Heart left ventricle (tissue), 13 donors: ENCODE measurements at regions not wholly inside any gene's neighbourhood (a gene's known extent, or its start where the extent isn't known, plus 50 kb on each side); places are given as distances from the start of the nearest gene placed in this dataset.

Experiments used
- POLR2A ChIP-seq, 2 donors: fragments of 450-650 bp; IDR thresholded peaks; one replicate each; pipeline ENCODE4 v1.6.1; 2017; ENCODE audit warnings: antibody characterized with exemption in 2 of 2, mild to moderate bottlenecking in 2 of 2, moderate library complexity in 2 of 2
- TF ChIP-seq, protein P1 (sequence below), 12 donors: fragments of 200-600 bp; sonication (generic) in 4 of 12; IDR thresholded peaks; one replicate each; pipeline versions ENCODE4 v1.5.0 to v1.8.0; 2018 to 2022; ENCODE audit warnings: antibody characterized with exemption in 12 of 12, mild to moderate bottlenecking in 5 of 12
- donor health status: ischemic (EF 13 %, LVEDD 7.1; RV severe dilation, severe dysfunction).
- donor health status: DM: no; HTN: yes; CAD: no.
- donor health status: DM: no; HTN: no; CAD: no.
- donor health status: ischemic (EF 25% LVEDD 6.9; RV normal size, moderate dysfunction).
- donor health status: ischemic (EF 25% LVEDD 5.7; RV mildly dilated, moderate dysfunction).
- donor health status: ischemic (EF 35%, LVEDD 5.7; RV mildly dilated, moderate dysfunction).
- donor health status: nonischemic (EF 11% LVEDD 7.7; RV severe dilation, severe dysfunction).
- donor health status: DM: yes; HTN: yes; CAD: no.
- donor health status: PGD.
- donor health status: ischemic (EF 29% LVEDD 5.4; RV normal size, mild dysfunction).
- donor health status: nonischemic (EF 23%, LVEDD 6.1; RV moderate dilation, normal function).

DNA sequence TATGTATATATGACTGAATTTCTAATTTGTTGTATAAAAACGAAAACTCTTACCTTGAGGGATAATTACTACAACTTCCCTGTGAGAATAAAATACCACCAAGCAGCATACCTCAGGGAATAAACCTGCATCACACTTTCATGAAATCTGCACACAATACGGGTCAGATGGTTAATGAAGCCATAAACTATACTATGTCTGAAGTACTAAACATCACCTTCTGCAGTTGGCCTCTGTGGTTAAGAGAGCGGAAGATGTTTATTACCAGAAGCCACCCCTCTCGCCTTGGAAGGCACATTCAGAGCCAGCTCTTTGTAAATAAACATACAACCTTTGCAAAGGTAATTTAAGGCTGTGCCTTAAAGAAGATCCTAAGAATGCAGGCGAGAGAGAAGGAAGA lies 462.1 kb upstream of the NR2F2 start:
- TF ChIP-seq, protein P1, sequence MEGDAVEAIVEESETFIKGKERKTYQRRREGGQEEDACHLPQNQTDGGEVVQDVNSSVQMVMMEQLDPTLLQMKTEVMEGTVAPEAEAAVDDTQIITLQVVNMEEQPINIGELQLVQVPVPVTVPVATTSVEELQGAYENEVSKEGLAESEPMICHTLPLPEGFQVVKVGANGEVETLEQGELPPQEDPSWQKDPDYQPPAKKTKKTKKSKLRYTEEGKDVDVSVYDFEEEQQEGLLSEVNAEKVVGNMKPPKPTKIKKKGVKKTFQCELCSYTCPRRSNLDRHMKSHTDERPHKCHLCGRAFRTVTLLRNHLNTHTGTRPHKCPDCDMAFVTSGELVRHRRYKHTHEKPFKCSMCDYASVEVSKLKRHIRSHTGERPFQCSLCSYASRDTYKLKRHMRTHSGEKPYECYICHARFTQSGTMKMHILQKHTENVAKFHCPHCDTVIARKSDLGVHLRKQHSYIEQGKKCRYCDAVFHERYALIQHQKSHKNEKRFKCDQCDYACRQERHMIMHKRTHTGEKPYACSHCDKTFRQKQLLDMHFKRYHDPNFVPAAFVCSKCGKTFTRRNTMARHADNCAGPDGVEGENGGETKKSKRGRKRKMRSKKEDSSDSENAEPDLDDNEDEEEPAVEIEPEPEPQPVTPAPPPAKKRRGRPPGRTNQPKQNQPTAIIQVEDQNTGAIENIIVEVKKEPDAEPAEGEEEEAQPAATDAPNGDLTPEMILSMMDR (IDR thresholded peaks at IDR 0.05) = no peak
- no peak for TF ChIP-seq POLR2A (IDR thresholded peaks at IDR 0.05)
